ENCODE measurements at regions not wholly inside any gene's neighbourhood (a gene's known extent, or its start where the extent isn't known, plus 50 kb on each side); places are given as distances from the start of the nearest gene placed in this dataset.

GRCh38 chr3:94520364-94520763 lies 457.5 kb downstream of the NSUN3 start:
- no peak for DNase-seq

- DNase-seq, result peak; percentile 1
Measured at GRCh38 chr3:94522488-94522887, 459.6 kb downstream of the NSUN3 start.

GRCh38 chr3:94524102-94524919 lies 461.4 kb downstream of the NSUN3 start:
- peak; percentile 4 for DNase-seq

- peak; percentile 2 for DNase-seq
Measured at GRCh38 chr3:94525043-94525442, 462.2 kb downstream of the NSUN3 start.

- no peak for DNase-seq
Measured at GRCh38 chr3:94529816-94530215, 467.0 kb downstream of the NSUN3 start.

- no peak for DNase-seq
Measured at GRCh38 chr3:94532951-94533350, 470.1 kb downstream of the NSUN3 start.

- no peak for DNase-seq
Measured at GRCh38 chr3:94539937-94540336, 477.1 kb downstream of the NSUN3 start.

GRCh38 chr3:94543161-94543560 lies 480.3 kb downstream of the NSUN3 start:
- no peak for DNase-seq

GRCh38 chr3:94544131-94544789 lies 481.4 kb downstream of the NSUN3 start:
- no peak for DNase-seq

GRCh38 chr3:94548581-94549316 lies 485.9 kb downstream of the NSUN3 start:
- DNase-seq, result no peak

- DNase-seq, result no peak
Measured at GRCh38 chr3:94561094-94561493, 498.2 kb downstream of the NSUN3 start.

- DNase-seq, result no peak
Measured at GRCh38 chr3:94564247-94564646, 501.4 kb downstream of the NSUN3 start.

- DNase-seq, result no peak
Measured at GRCh38 chr3:94568041-94568440, 505.2 kb downstream of the NSUN3 start.

GRCh38 chr3:94573337-94573736 lies 510.5 kb downstream of the NSUN3 start:
- no peak for DNase-seq

GRCh38 chr3:94587291-94587690 lies 524.4 kb downstream of the NSUN3 start:
- peak; percentile 36 for DNase-seq

GRCh38 chr3:94593526-94594150 lies 530.8 kb downstream of the NSUN3 start:
- no peak for DNase-seq

- no peak for DNase-seq
Measured at GRCh38 chr3:94596141-94596540, 533.3 kb downstream of the NSUN3 start.

- no peak for DNase-seq
Measured at GRCh38 chr3:94596887-94597566, 534.2 kb downstream of the NSUN3 start.

- no peak for DNase-seq
Measured at GRCh38 chr3:94607778-94608177, 544.9 kb downstream of the NSUN3 start.

GRCh38 chr3:94609908-94610307 lies 547.0 kb downstream of the NSUN3 start:
- DNase-seq, result no peak

GRCh38 chr3:94611596-94611995 lies 548.7 kb downstream of the NSUN3 start:
- DNase-seq, result no peak

GRCh38 chr3:94612631-94613030 lies 549.8 kb downstream of the NSUN3 start:
- DNase-seq, result peak; percentile 37

GRCh38 chr3:94614192-94614591 lies 551.3 kb downstream of the NSUN3 start:
- no peak for DNase-seq
